Astrocyte (in vitro differentiated cells and primary cell): ENCODE measurements at regions not wholly inside any gene's neighbourhood (a gene's known extent, or its start where the extent isn't known, plus 50 kb on each side); places are given as distances from the start of the nearest gene placed in this dataset.

Source experiments
- EZH2 ChIP-seq: IDR thresholded peaks from 2 replicates; pipeline ENCODE4 v1.6.1; 2012; ENCODE audit warnings: mild to moderate bottlenecking, low read length, inconsistent platforms; ENCODE audit not compliant: insufficient read depth
- TF ChIP-seq, protein P1 (sequence below): IDR thresholded peaks from 2 replicates; pipeline ENCODE4 v1.5.1; 2011; ENCODE audit warnings: low read depth, mild to moderate bottlenecking, inconsistent platforms, low read length, moderate library complexity; ENCODE audit not compliant: insufficient read depth

DNA sequence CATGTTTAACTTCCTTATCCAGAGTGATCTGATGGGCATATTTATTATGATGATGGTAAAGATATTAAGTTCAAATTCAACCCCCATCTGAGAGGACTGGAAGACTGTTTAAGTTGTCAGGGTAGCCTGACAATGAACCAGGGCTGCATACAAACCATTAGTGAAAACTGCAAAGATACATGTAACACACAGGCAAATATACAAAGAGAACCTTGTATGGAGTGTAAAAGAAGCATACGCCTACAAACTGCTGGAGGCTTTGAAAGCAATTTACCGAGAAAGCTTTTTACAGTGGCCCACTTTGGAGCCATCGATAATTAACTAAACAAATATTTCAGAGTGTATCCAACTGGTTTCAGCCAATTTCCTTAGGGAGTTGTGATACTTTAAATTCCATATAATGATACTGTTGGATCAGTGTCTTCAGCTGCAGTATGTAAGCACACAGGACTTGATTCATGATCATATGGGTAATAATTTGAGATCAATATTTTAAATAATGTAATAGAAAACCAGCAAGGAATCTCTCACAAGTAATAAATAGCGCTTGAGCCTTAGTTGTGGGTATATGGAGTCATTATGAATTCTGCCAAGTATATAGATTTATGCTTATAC lies 231.5 kb upstream of the SPRY2 start:
- TF ChIP-seq, protein P1, sequence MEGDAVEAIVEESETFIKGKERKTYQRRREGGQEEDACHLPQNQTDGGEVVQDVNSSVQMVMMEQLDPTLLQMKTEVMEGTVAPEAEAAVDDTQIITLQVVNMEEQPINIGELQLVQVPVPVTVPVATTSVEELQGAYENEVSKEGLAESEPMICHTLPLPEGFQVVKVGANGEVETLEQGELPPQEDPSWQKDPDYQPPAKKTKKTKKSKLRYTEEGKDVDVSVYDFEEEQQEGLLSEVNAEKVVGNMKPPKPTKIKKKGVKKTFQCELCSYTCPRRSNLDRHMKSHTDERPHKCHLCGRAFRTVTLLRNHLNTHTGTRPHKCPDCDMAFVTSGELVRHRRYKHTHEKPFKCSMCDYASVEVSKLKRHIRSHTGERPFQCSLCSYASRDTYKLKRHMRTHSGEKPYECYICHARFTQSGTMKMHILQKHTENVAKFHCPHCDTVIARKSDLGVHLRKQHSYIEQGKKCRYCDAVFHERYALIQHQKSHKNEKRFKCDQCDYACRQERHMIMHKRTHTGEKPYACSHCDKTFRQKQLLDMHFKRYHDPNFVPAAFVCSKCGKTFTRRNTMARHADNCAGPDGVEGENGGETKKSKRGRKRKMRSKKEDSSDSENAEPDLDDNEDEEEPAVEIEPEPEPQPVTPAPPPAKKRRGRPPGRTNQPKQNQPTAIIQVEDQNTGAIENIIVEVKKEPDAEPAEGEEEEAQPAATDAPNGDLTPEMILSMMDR, result no peak
- no peak for TF ChIP-seq EZH2
